ENCODE measurements at regions not wholly inside any gene's neighbourhood (a gene's known extent, or its start where the extent isn't known, plus 50 kb on each side); places are given as distances from the start of the nearest gene placed in this dataset.

- TF ChIP-seq CTCF (IDR thresholded peaks at IDR 0.05) = no peak
- TF ChIP-seq POLR2A (IDR thresholded peaks at IDR 0.05) = no peak
- H3K4me1 ChIP-seq = no peaks in the 10 kb centered on the region
- intact Hi-C loops (cut with DNase I) = no loop called here
- no peak for DNase-seq
- no peak overlapping the region for H3K4me3 ChIP-seq (replicated peaks in 1 of 3)
- H3K36me3 ChIP-seq = no peaks in the 10 kb centered on the region
- no peaks in the 10 kb centered on the region for H3K9me3 ChIP-seq
- 78 to 88% methylated on average over 1 of the region's 1 CpG for WGBS, 2 donors
- H3K27me3 ChIP-seq = no peaks in the 10 kb centered on the region
- H3K27ac ChIP-seq = no peak overlapping the region
Observed at GRCh38 chr2:118558846-118559245, 288.6 kb downstream of the EN1 start.

DNA sequence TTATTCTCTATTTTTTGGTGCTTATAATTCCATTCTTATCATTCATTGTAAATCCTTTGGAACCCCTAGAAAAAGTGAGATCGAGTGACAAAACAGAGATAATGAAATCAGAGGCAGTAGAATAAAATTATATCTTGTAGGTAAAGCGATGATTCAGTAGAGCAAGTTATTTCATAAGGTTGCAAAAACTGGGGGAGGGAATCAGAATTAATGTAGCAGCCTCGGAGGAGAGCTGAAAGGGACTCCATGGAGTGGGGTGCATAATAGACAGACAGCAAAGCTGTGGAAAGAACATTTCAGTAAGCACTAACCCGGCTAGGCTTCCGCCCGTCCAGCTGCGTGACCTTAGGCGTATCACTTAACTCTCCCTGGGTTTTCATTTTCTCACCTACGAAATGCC lies 289.7 kb downstream of the EN1 start:
- Histone ChIP-seq H3K27me3 (no peaks in the 10 kb centered on the region), H3K9me3 (no peaks in the 10 kb centered on the region), H3K27ac (no peak overlapping the region), H3K4me3 (replicated peaks in 1 of 3) (no peak overlapping the region), H3K36me3 (no peaks in the 10 kb centered on the region), H3K4me1 (no peaks in the 10 kb centered on the region)
- intact Hi-C loops (cut with DNase I) = no loop called here
- DNase-seq = no peak
- TF ChIP-seq CTCF (IDR thresholded peaks at IDR 0.05) (no peak), POLR2A (IDR thresholded peaks at IDR 0.05) (no peak)
- 87 to 91% methylated on average over 9 of the region's 9 CpGs for WGBS, 2 donors

DNA sequence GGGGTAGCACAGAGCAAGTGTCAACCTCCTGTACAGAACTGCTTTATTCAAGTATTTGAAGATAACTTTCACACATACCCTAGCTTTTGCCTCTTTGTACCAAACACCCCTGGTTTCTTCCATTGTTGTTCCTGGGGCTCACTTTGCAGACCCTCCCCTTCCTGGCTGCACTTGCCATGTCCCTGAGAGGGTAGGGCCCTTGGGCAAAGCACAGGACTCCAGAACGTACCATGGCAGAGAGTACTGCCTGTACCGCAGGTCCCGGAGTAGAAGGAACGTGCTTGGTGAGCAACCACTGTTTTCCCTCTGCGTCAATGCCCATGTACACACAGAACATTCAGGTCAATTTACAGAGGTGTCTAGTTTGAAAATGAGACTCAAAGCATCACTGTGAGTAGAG lies 290.4 kb downstream of the EN1 start:
- Histone ChIP-seq H3K27ac (no peak overlapping the region), H3K27me3 (no peaks in the 10 kb centered on the region), H3K4me1 (no peaks in the 10 kb centered on the region), H3K36me3 (no peaks in the 10 kb centered on the region), H3K4me3 (replicated peaks in 1 of 3) (no peak overlapping the region), H3K9me3 (no peaks in the 10 kb centered on the region)
- WGBS, 2 donors = 90 to 96% methylated on average over 5 of the region's 5 CpGs
- intact Hi-C loops (cut with DNase I) = no loop called here
- DNase-seq = no peak
- TF ChIP-seq POLR2A (IDR thresholded peaks at IDR 0.05) = no peak
- no peak for TF ChIP-seq CTCF (IDR thresholded peaks at IDR 0.05)

- Histone ChIP-seq H3K4me3 (replicated peaks in 1 of 3) (no peak overlapping the region), H3K27me3 (no peaks in the 10 kb centered on the region), H3K4me1 (no peaks in the 10 kb centered on the region), H3K27ac (no peak overlapping the region), H3K9me3 (no peaks in the 10 kb centered on the region), H3K36me3 (no peaks in the 10 kb centered on the region)
- DNase-seq = no peak
- 91 to 92% methylated on average over 4 of the region's 4 CpGs for WGBS, 2 donors
- no peak for TF ChIP-seq CTCF (IDR thresholded peaks at IDR 0.05)
- TF ChIP-seq POLR2A (IDR thresholded peaks at IDR 0.05) = no peak
- intact Hi-C loops (cut with DNase I) = no loop called here
Observed at GRCh38 chr2:118554616-118555015, 292.8 kb downstream of the EN1 start.

- no peaks in the 10 kb centered on the region for H3K27me3 ChIP-seq
- no peak overlapping the region for H3K27ac ChIP-seq
- TF ChIP-seq CTCF (IDR thresholded peaks at IDR 0.05) (no peak), POLR2A (IDR thresholded peaks at IDR 0.05) (no peak)
- H3K9me3 ChIP-seq = no peaks in the 10 kb centered on the region
- no peaks in the 10 kb centered on the region for H3K36me3 ChIP-seq
- H3K4me3 ChIP-seq (replicated peaks in 1 of 3) = no peak overlapping the region
- WGBS, 2 donors = 89% methylated on average over 1 of the region's 1 CpG
- intact Hi-C loops (cut with DNase I) = no loop called here
- no peaks in the 10 kb centered on the region for H3K4me1 ChIP-seq
- no peak for DNase-seq
Observed at GRCh38 chr2:118549503-118549902, 297.9 kb downstream of the EN1 start.

Data from thyroid gland (tissue), 4 donors.